Mammary epithelial cell (primary cell): ENCODE measurements at regions not wholly inside any gene's neighbourhood (a gene's known extent, or its start where the extent isn't known, plus 50 kb on each side); places are given as distances from the start of the nearest gene placed in this dataset.

Experiments used
- EZH2 ChIP-seq: IDR thresholded peaks from 2 replicates; pipeline ENCODE4 v1.6.1; 2012; ENCODE audit warnings: low read length, inconsistent platforms, borderline replicate concordance
- TF ChIP-seq, protein P1 (sequence below), 2 donors: IDR thresholded peaks in 1 of 2; conservative IDR thresholded peaks in 1 of 2; 2 replicates each; pipeline ENCODE4 v1.5.1; 2011 to 2012; ENCODE audit warnings: inconsistent platforms in 2 of 2, low read length in 2 of 2, mild to moderate bottlenecking in 2 of 2, control low read depth in 1 of 2, low read depth in 1 of 2; ENCODE audit not compliant: insufficient read depth in 1 of 2; ENCODE audit errors: extremely low read depth in 1 of 2

DNA sequence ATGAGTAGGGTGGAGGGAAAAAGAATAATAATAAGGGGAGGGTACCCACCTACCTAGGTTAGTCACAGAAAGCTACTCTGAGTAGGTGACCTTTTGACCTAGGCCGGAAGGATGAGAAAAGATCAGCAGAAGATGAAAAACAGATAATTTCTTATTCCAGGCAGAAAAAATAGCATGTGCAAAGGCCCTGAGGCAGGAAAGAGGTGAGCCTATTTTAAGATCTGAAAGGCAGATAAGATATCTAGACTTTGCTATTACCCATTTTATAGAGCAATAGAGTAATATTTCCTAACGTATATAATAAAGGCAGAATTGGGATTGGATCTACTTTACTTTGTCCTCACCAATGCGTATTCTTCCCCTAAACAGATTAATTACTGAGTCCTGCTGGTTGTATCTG, 393.9 kb upstream of the MPDZ start:
- TF ChIP-seq, protein P1, sequence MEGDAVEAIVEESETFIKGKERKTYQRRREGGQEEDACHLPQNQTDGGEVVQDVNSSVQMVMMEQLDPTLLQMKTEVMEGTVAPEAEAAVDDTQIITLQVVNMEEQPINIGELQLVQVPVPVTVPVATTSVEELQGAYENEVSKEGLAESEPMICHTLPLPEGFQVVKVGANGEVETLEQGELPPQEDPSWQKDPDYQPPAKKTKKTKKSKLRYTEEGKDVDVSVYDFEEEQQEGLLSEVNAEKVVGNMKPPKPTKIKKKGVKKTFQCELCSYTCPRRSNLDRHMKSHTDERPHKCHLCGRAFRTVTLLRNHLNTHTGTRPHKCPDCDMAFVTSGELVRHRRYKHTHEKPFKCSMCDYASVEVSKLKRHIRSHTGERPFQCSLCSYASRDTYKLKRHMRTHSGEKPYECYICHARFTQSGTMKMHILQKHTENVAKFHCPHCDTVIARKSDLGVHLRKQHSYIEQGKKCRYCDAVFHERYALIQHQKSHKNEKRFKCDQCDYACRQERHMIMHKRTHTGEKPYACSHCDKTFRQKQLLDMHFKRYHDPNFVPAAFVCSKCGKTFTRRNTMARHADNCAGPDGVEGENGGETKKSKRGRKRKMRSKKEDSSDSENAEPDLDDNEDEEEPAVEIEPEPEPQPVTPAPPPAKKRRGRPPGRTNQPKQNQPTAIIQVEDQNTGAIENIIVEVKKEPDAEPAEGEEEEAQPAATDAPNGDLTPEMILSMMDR (conservative IDR thresholded peaks at IDR 0.05 in 1 of 2, IDR thresholded peaks at IDR 0.05 in 1 of 2; ENCODE audit: extremely low read depth in 1 of 2, insufficient read depth in 1 of 2, low read depth in 1 of 2, low read length in 2 of 2), result no peak
- TF ChIP-seq EZH2, result no peak
